Common myeloid progenitor, CD34-positive (primary cell): ENCODE measurements at regions not wholly inside any gene's neighbourhood (a gene's known extent, or its start where the extent isn't known, plus 50 kb on each side); places are given as distances from the start of the nearest gene placed in this dataset.
A peak's percentile ranks its signal among the peaks of the same experiment; 100 is the strongest.

ENCODE experiments used
- CTCF ChIA-PET: fragments of 350-600 bp; sonication (Branson Sonifier 250); formaldehyde crosslinking; loops from one replicate; lab custom pipeline; 2021; ENCODE audit warnings: antibody characterized with exemption; lab: Charles Lee
- POLR2A ChIA-PET: fragments of 350-600 bp; sonication (Branson Sonifier 250); formaldehyde crosslinking; loops from one replicate; lab custom pipeline; 2021; ENCODE audit warnings: antibody characterized with exemption; lab: Charles Lee
- DNase-seq, 3 donors: peaks; one replicate each; pipeline versions ENCODE4 v3.0.0 to v3.0.0-alpha.2; 2013
- H3K27ac ChIP-seq, 2 experiments: 1 replicate in 1 of 2; 2 replicates in 1 of 2; pipeline ENCODE4 v1.7.0; 2013; ENCODE audit warnings: inconsistent platforms in 2 of 2, low read length in 2 of 2, mild to moderate bottlenecking in 2 of 2, low read depth in 1 of 2, moderate library complexity in 1 of 2; ENCODE audit not compliant: severe bottlenecking in 2 of 2, insufficient read depth in 1 of 2, poor library complexity in 1 of 2
- H3K27me3 ChIP-seq, 5 experiments: replicated peaks in 2 of 5; 1 replicate in 3 of 5; 2 replicates in 2 of 5; pipeline versions ENCODE4 v1.6.1 to v1.7.0; 2013; ENCODE audit warnings: low read length in 4 of 5, mild to moderate bottlenecking in 2 of 5, moderate library complexity in 2 of 5, inconsistent platforms in 1 of 5; ENCODE audit not compliant: insufficient read depth in 5 of 5, control insufficient read depth in 4 of 5
- H3K36me3 ChIP-seq, 4 experiments: 1 replicate in 2 of 4; 2 replicates in 2 of 4; pipeline versions ENCODE4 v1.6.1 to v1.7.0; 2013; ENCODE audit warnings: low read length in 3 of 4, control low read depth in 1 of 4, mild to moderate bottlenecking in 1 of 4; ENCODE audit not compliant: control insufficient read depth in 4 of 4, insufficient read depth in 4 of 4
- H3K4me1 ChIP-seq, 4 experiments: 1 replicate in 3 of 4; 2 replicates in 1 of 4; pipeline versions ENCODE4 v1.6.1 to v1.7.1; 2013; ENCODE audit warnings: low read length in 3 of 4, mild to moderate bottlenecking in 3 of 4, control low read depth in 1 of 4, inconsistent platforms in 1 of 4, moderate library complexity in 1 of 4; ENCODE audit not compliant: control insufficient read depth in 4 of 4, insufficient read depth in 4 of 4; ENCODE audit errors: control extremely low read depth in 1 of 4
- H3K4me3 ChIP-seq, 7 experiments: 1 replicate in 4 of 7; 2 replicates in 3 of 7; pipeline versions ENCODE4 v1.5.1 to v1.7.0; 2013; ENCODE audit warnings: mild to moderate bottlenecking in 7 of 7, low read length in 6 of 7, moderate library complexity in 6 of 7, inconsistent platforms in 2 of 7, low read depth in 2 of 7, control low read depth in 1 of 7; ENCODE audit not compliant: insufficient read depth in 4 of 7, control insufficient read depth in 1 of 7; ENCODE audit errors: extremely low read depth in 1 of 7
- H3K9me3 ChIP-seq, 5 experiments: 1 replicate in 4 of 5; 2 replicates in 1 of 5; pipeline versions ENCODE4 v1.6.1 to v1.7.1; 2013; ENCODE audit warnings: low read length in 4 of 5, mild to moderate bottlenecking in 2 of 5, inconsistent platforms in 1 of 5, low read depth in 1 of 5, moderate library complexity in 1 of 5; ENCODE audit not compliant: control insufficient read depth in 4 of 5, insufficient read depth in 2 of 5; ENCODE audit errors: control extremely low read depth in 1 of 5
- WGBS: methylation state at CpG from one replicate; pipeline ENCODE4 v1.1.5; 2013; ENCODE audit not compliant: insufficient coverage; 5-methylcytosine and 5-hydroxymethylcytosine counted together

GRCh38 chr14:89564989-89565388 is 148.0 kb upstream of the FOXN3 start:
- WGBS = 100% methylated on average over 4 of the region's 5 CpGs
- CTCF ChIA-PET = interaction anchor here (1.6 to 2.5 kb wide), 3 partner anchors 9 to 104 kb away, joined by 3 to 7 read pairs (median 4); no protein-coding TSS in a partner anchor
- POLR2A ChIA-PET = no interaction called here
- H3K4me3 ChIP-seq = no peak overlapping the region
- no peaks in the 10 kb centered on the region for H3K27me3 ChIP-seq
- no peaks in the 10 kb centered on the region for H3K9me3 ChIP-seq
- H3K36me3 ChIP-seq = peaks cover 0 to 11% (median 5%) of the 10 kb centered on the region in 4 experiments
- peaks cover 2 to 28% (median 16%) of the 10 kb centered on the region in 4 experiments for H3K4me1 ChIP-seq
- DNase-seq = no peak
- no peak overlapping the region for H3K27ac ChIP-seq

DNA sequence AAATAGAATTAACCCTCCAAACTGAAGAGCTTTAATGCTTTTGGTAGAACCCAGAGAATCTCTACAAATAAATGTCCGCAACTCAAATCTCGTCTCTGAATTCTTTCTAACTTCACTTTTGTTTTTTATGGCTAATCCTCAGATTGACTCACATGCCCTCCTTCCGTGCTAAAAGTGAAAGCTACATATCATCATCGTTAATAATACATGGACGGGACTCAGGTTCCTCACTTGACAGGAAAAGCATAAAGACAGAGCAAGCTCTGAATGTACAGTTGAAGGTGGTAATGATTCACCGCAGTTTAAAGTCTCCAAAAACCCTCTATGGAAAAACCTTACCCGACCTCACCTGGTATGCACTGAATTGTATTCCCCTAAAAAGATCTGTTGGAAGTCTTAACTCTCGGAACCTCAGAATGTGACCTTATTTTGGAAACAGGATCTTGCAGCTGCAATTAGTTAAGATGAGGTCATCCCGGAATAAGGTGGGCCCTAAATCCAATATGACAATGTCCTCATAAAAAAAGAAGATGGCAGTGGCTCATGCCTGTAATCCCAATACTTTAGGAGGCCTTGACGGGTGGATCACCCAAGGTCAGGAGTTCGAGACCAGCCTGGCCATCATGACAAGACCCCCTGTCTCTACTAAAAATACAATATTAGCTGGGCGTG is 147.4 kb upstream of the FOXN3 start:
- peak overlapping the region in 3 of 7 experiments; percentile 5 to 38 (median 6) for H3K4me3 ChIP-seq
- peaks cover 2 to 27% (median 13%) of the 10 kb centered on the region in 4 experiments for H3K4me1 ChIP-seq
- ChIA-PET POLR2A (no interaction called here), CTCF (interaction anchor here (1.2 to 2.5 kb wide), 3 partner anchors 10 to 104 kb away, joined by 3 to 7 read pairs (median 3); no protein-coding TSS in a partner anchor)
- peaks cover 0 to 15% (median 6%) of the 10 kb centered on the region in 4 experiments for H3K36me3 ChIP-seq
- H3K27ac ChIP-seq = no peak overlapping the region
- peak; percentile 17 to 84 (median 79) for DNase-seq
- H3K27me3 ChIP-seq = no peaks in the 10 kb centered on the region
- no peaks in the 10 kb centered on the region for H3K9me3 ChIP-seq
- WGBS = 91% methylated on average over 7 of the region's 12 CpGs

GRCh38 chr14:89563471-89563870 is 146.4 kb upstream of the FOXN3 start:
- CTCF ChIA-PET = interaction anchor here (1.2 to 1.8 kb wide), 2 partner anchors 10 to 12 kb away, joined by 3 to 4 read pairs; no protein-coding TSS in a partner anchor
- Histone ChIP-seq H3K36me3 (peaks cover 0 to 24% (median 8%) of the 10 kb centered on the region in 4 experiments), H3K9me3 (no peaks in the 10 kb centered on the region), H3K27me3 (no peaks in the 10 kb centered on the region), H3K4me1 (peaks cover 2 to 23% (median 10%) of the 10 kb centered on the region in 4 experiments), H3K27ac (no peak overlapping the region), H3K4me3 (no peak overlapping the region)
- 100% methylated on average over 1 of the region's 1 CpG for WGBS
- POLR2A ChIA-PET = no interaction called here
- peak in 2 of 3 donors; percentile 28 to 46 for DNase-seq

DNA sequence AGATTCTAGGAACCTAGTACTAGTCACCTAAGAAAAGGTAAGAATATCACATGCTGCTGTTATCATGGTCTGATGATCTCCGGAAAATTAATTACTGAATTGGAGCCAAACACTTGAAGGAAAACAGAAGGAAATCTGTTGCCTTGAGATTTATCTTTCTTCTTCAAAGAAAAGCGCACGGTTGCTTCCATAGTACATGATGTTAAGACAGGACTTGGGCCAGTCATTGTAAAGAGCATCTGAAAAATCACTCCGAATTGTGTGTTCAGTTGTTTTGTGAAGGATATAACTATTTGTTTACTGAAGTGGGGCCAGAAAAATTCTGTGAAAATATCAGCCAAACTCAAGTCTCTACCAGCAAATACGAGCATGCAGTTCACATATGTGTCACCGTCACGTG is 134.9 kb upstream of the FOXN3 start:
- Histone ChIP-seq H3K4me1 (peaks cover 3 to 28% (median 9%) of the 10 kb centered on the region in 4 experiments), H3K4me3 (no peak overlapping the region), H3K27ac (no peak overlapping the region), H3K27me3 (no peaks in the 10 kb centered on the region), H3K9me3 (no peaks in the 10 kb centered on the region), H3K36me3 (peaks cover 0 to 9% (median 5%) of the 10 kb centered on the region in 4 experiments)
- ChIA-PET POLR2A (interaction anchor here (0.6 kb wide), 1 partner anchor 109 kb away, joined by 3 read pairs; no protein-coding TSS in a partner anchor), CTCF (interaction anchor here (1.0 to 1.3 kb wide), 2 partner anchors 9 to 20 kb away, joined by 3 read pairs; no protein-coding TSS in a partner anchor)
- WGBS = 36% methylated on average over 4 of the region's 7 CpGs
- no peak for DNase-seq

GRCh38 chr14:89551432-89551831 is 134.4 kb upstream of the FOXN3 start:
- no peak for DNase-seq
- H3K4me1 ChIP-seq = peaks cover 3 to 28% (median 9%) of the 10 kb centered on the region in 4 experiments
- no peaks in the 10 kb centered on the region for H3K27me3 ChIP-seq
- H3K27ac ChIP-seq = peak overlapping the region in 1 of 2 experiments; percentile 35
- H3K36me3 ChIP-seq = peaks cover 0 to 7% (median 5%) of the 10 kb centered on the region in 4 experiments
- ChIA-PET CTCF (interaction anchor here (1.0 to 1.3 kb wide), 2 partner anchors 8 to 19 kb away, joined by 3 read pairs; no protein-coding TSS in a partner anchor), POLR2A (interaction anchor here (0.6 kb wide), 2 partner anchors 109 to 183 kb away, joined by 3 read pairs; no protein-coding TSS in a partner anchor)
- H3K9me3 ChIP-seq = no peaks in the 10 kb centered on the region
- no peak overlapping the region for H3K4me3 ChIP-seq
- 75% methylated on average over 5 of the region's 6 CpGs for WGBS

- H3K9me3 ChIP-seq = no peaks in the 10 kb centered on the region
- peaks cover 0 to 7% (median 5%) of the 10 kb centered on the region in 4 experiments for H3K36me3 ChIP-seq
- ChIA-PET POLR2A (interaction anchor here (0.6 kb wide), 1 partner anchor 183 kb away, joined by 3 read pairs; no protein-coding TSS in a partner anchor), CTCF (interaction anchor here (1.0 to 1.3 kb wide), 2 partner anchors 8 to 19 kb away, joined by 3 read pairs; no protein-coding TSS in a partner anchor)
- H3K27me3 ChIP-seq = no peaks in the 10 kb centered on the region
- DNase-seq = no peak
- H3K4me3 ChIP-seq = no peak overlapping the region
- 94% methylated on average over 6 of the region's 8 CpGs for WGBS
- H3K4me1 ChIP-seq = peaks cover 3 to 28% (median 9%) of the 10 kb centered on the region in 4 experiments
- no peak overlapping the region for H3K27ac ChIP-seq
Observed at GRCh38 chr14:89550821-89551220, 133.8 kb upstream of the FOXN3 start.
